HG03103 (cell line): ENCODE measurements at regions not wholly inside any gene's neighbourhood (a gene's known extent, or its start where the extent isn't known, plus 50 kb on each side); places are given as distances from the start of the nearest gene placed in this dataset.
"Not testable (repeated sequence)": the region's sequence is repeated elsewhere in the genome, so short reads cannot be mapped to it uniquely, and the experiment has no call there.

Experiments used
- ATAC-seq: cut with Tn5 transposase; IDR thresholded peaks from one replicate; pipeline ENCODE4 v1.9.1; 2021; ENCODE audit warnings: low read depth; ENCODE audit not compliant: unreplicated experiment

DNA sequence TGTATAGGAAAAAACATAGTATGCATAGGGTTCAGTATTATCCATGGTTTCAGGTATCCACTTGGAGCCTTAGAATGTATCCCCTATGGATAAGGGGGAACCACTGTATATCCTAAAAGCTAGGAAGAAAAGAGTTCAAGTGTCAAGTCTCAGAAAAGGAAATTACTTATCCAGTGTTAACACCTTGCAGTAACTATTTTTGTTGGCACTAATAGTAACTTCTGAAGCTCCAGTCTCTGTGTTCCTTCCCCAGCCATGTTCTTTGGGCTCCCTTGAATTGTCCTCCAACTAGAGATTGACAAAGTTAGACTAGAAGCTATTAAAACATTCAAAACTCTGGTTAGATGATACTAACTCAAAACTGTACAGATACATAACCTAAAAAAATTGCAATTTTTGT lies 370.8 kb downstream of the NFIB start:
- ATAC-seq = no peak

DNA sequence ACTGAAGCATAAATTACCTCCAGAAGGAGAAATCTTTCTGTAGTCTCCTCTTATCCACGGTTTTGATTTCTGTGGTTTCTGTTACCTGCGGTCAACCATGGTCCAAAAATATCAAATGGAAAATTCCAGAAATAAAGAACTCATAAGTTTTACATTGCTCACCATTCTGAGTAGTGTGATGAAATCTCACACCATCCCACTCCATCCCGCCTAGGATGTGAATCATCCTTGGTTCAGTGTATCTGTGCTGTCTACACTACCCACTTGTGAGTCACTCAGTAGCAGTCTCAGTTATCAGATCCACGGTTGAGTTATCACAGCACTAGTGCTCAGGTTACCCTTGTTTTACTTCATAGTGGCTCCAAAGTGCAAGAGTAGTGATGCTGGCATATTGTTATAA lies 371.2 kb downstream of the NFIB start:
- no peak for ATAC-seq

DNA sequence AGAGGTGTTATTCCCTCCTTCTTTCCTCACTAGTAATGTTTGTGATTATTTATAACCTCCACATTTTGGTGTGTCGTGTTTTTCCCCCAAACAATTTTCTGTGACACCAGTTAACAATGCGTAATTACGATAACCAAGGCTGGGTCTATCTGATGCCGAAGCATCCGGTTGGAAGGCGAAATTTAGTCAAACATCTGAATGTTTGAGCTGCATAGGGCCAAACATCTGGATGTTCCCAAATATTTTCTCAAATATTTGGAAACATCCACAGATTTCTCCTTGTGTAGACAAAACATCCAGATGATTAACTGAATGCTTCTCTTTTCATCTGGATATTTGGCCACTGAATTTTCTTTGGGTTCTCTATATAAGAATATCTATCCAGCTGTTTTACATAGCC lies 371.7 kb downstream of the NFIB start:
- ATAC-seq = no peak

GRCh38 chr9:13941714-13942113 lies 372.2 kb downstream of the NFIB start:
- no peak for ATAC-seq

DNA sequence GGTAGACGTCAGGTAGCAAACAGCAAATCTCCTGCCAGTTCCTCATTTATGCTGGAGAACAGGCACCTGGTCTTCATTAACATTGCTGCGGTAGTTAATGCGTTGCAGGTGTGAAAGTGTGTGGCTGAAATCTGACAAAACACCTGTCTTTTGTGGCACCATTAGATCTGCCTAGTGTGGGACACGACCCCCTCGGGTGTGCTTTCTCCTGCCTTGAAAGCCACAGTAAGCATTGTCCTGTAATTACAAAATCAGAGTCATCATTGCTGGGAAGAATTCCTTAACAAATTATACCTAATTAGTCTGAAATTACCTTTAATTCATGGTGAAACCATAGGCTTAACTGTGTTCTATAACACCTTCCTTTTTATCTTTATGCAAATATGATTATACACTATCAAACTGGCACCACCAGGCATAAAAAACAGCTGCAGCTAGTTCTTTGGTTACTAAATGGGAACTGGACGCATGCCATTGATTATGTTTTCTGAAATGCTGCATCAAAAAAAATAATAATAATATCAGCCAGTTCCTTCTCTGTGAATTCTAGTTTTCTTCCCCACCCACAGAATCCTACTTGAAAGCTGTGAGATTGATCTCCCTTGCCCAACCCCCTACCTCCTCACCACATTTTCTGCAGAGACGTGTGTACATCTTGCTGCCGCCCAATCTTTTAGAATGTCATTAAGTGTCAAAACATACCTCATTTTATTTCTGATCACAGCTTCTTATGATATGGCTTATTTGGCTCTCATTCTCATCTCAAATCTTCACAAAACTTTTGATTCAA lies 374.0 kb downstream of the NFIB start:
- no peak for ATAC-seq

DNA sequence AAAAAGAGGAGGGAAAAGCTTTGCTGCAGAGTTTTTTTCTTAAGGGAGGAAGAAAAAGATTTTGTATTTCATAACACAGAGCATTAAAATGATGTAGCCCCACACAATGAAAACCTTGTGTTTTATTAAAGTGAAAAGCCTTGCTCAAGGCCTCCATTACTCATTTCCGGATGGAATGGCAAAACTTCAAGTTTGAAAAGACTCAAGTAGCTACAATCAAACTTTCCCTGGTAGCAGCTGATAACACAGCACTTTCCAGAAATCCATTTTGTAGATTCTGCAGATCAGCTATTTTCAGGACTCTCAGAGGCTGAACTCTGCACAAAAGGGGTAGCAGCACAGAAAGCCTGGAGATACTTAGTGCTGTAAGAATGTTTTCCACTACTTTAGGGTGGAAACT lies 374.8 kb downstream of the NFIB start:
- no peak for ATAC-seq

DNA sequence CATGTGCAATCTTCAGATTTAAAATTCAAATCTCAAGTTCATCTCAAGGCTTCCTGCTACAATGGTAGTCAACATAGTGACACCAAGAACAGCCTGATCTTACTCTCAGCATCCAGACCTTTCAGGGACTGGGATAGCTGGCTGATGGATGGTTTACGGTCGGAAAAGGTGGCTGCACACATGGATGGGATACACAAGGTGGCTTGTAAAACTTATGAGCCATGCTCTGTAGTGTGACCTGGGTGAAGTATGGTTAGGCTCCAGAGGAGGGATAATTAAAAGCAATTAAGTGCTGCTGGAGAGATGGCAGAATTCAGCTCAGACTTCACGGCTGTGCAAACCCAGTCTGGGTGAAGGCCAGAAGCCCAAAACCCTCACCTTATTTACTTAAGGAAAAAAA lies 379.5 kb downstream of the NFIB start:
- no peak for ATAC-seq

- ATAC-seq = no peak
Observed at GRCh38 chr9:13933268-13933656, 380.7 kb downstream of the NFIB start.

GRCh38 chr9:13932528-13933267 lies 381.2 kb downstream of the NFIB start:
- ATAC-seq = no peak

DNA sequence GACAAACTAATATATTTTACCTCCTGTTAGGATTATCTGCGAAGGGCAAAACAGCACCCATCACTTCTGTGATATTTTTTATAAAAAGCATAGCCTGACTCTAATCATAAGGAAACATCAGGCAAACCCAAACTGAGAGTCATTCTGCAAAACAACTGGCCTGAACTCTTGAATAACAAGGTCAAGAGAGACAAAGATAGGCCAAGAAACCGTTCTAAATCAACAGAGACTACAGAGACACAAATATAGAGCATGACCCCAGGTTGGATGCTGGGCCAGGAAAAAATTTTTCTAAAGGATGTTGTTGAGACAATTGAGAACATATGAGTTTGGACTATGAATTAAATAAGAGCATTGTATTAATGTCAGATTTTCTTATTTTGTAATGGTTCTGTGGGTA lies 384.9 kb downstream of the NFIB start:
- no peak for ATAC-seq

GRCh38 chr9:13923381-13923780 lies 390.6 kb downstream of the NFIB start:
- ATAC-seq = no peak

- ATAC-seq = no peak
Observed at GRCh38 chr9:13920557-13920956, 393.4 kb downstream of the NFIB start.

GRCh38 chr9:13919401-13919800 lies 394.5 kb downstream of the NFIB start:
- no peak for ATAC-seq

DNA sequence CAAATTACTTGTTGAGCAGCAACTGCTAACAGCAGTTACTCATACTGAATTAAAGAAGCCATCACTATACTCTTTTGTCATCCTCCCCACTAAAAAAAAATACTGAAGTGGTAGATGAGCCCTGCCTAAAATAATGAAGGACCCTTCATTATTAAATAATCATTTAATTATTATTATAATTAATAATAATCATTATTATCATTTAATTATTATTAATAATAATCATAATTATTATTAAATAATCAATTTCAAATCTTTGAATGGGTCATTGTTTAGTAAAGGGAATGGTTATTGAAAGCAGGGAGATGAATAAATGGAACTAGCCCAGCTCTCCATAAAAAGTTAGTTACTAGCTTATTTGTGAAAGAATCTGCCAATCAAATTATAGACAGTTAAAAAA lies 396.4 kb downstream of the NFIB start:
- ATAC-seq = no peak

- ATAC-seq = no peak
Observed at GRCh38 chr9:13915591-13916301, 398.2 kb downstream of the NFIB start.

GRCh38 chr9:13915131-13915530 lies 398.8 kb downstream of the NFIB start:
- no peak for ATAC-seq

DNA sequence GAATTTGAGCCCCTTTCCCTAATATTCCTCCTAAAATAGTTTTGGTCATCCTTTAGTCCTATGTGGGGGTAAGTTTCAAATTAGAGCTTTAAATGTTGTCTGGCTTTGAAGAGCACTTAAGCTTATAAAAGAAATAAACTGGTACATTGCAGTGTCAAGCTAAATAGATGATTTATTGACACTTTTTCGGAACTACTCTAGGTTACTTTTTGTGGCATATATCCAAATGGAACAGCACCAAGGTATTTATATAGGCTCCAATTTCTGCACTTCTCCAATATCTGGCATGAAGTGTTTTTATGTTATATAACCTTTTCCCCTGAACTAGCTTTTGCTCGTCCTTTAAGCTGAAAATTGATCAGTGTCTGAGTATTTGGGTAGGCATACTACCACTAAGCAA lies 402.5 kb downstream of the NFIB start:
- ATAC-seq = no peak

- not testable (repeated sequence) for ATAC-seq
Observed at GRCh38 chr9:13907842-13908241, 406.1 kb downstream of the NFIB start.

GRCh38 chr9:13904746-13905145 lies 409.2 kb downstream of the NFIB start:
- no peak for ATAC-seq

GRCh38 chr9:13904311-13904710 lies 409.6 kb downstream of the NFIB start:
- no peak for ATAC-seq

GRCh38 chr9:13902286-13903066 lies 411.5 kb downstream of the NFIB start:
- ATAC-seq = no peak
